ENCODE measurements at regions not wholly inside any gene's neighbourhood (a gene's known extent, or its start where the extent isn't known, plus 50 kb on each side); places are given as distances from the start of the nearest gene placed in this dataset.
"Not testable (repeated sequence)": the region's sequence is repeated elsewhere in the genome, so short reads cannot be mapped to it uniquely, and the experiment has no call there.

DNA sequence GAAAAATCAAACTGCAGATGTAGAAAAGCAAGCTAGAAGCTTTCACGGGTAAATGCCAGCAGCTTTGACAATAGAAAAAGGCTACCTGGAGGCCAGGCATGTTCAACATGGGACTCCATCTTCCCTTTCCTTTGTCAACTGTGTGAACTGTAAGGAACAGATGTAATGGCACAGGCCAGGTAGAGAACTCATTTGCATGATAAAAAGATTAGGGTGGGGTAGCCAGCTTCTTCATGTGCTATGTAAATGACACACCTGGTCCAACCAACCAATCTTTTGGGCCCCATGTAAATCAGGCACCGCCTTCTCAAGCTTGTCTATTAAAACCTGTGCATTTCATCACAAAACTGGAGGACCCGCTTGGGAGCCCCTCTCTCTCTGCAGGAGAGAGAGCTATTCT lies 686.5 kb upstream of the GOLIM4 start:
- no peak for DNase-seq
- H3K4me1 ChIP-seq (ENCODE audit: control extremely low read depth in 1 of 4, control insufficient read depth in 4 of 4, insufficient read depth in 4 of 4, low read length in 3 of 4): no peaks in the 10 kb centered on the region
- WGBS (ENCODE audit: insufficient coverage): 100% methylated on average over 3 of the region's 3 CpGs
- H3K27ac ChIP-seq (ENCODE audit: insufficient read depth in 1 of 2, low read depth in 1 of 2, low read length in 2 of 2, poor library complexity in 1 of 2, severe bottlenecking in 2 of 2): no peak overlapping the region
- ChIA-PET POLR2A (interaction anchor here (0.6 kb wide), 1 partner anchor 624 kb away, joined by 3 read pairs; no protein-coding TSS in a partner anchor), CTCF (no interaction called here)
- H3K36me3 ChIP-seq (ENCODE audit: control insufficient read depth in 4 of 4, insufficient read depth in 4 of 4, low read length in 3 of 4): peaks cover 0 to 7% (median under 1%) of the 10 kb centered on the region in 4 experiments
- H3K27me3 ChIP-seq (replicated peaks in 2 of 5; ENCODE audit: control insufficient read depth in 4 of 5, insufficient read depth in 5 of 5, low read length in 4 of 5): no peaks in the 10 kb centered on the region
- peaks cover 0 to 29% (median 3%) of the 10 kb centered on the region in 5 experiments for H3K9me3 ChIP-seq (ENCODE audit: control extremely low read depth in 1 of 5, control insufficient read depth in 4 of 5, insufficient read depth in 2 of 5, low read depth in 1 of 5, low read length in 4 of 5)
- no peak overlapping the region for H3K4me3 ChIP-seq (ENCODE audit: control insufficient read depth in 1 of 7, extremely low read depth in 1 of 7, insufficient read depth in 4 of 7, low read depth in 2 of 7, low read length in 6 of 7)

DNA sequence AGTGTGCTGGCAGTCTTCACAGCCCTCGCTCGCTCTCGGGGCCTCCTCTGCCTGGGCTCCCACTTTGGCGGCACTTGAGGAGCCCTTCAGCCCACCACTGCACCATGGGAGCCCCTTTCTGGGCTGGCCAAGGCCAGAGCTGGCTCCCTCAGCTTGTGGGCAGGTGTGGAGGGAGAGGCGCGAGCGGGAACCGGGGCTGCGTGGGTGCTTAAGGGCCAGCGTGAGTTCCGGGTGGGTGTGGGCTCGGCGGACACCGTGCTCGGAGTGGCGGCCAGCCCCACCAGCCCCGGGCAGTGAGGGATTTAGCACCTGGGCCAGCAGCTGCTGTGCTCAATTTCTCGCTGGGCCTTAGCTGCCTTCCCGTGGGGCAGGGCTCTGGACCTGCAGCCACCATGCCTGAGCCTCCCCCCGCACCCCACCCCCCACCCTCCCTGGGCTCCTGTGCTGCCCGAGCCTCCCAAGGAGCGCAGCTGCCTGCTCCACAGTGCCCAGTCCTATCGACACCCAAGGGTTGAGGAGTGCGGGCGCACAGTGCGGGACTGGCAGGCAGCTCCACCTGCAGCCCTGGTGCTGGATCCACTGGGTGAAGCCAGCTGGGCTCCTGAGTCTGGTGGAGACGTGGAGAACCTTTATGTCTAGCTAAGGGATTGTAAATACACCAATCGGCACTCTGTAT lies 684.4 kb upstream of the GOLIM4 start:
- 96% methylated on average over 12 of the region's 28 CpGs for WGBS (ENCODE audit: insufficient coverage)
- H3K27me3 ChIP-seq (replicated peaks in 2 of 5; ENCODE audit: control insufficient read depth in 4 of 5, insufficient read depth in 5 of 5, low read length in 4 of 5); H3K36me3 ChIP-seq (ENCODE audit: control insufficient read depth in 4 of 4, insufficient read depth in 4 of 4, low read length in 3 of 4); POLR2A ChIA-PET; CTCF ChIA-PET; H3K4me3 ChIP-seq (ENCODE audit: control insufficient read depth in 1 of 7, extremely low read depth in 1 of 7, insufficient read depth in 4 of 7, low read depth in 2 of 7, low read length in 6 of 7); DNase-seq; H3K4me1 ChIP-seq (ENCODE audit: control extremely low read depth in 1 of 4, control insufficient read depth in 4 of 4, insufficient read depth in 4 of 4, low read length in 3 of 4); H3K27ac ChIP-seq (ENCODE audit: insufficient read depth in 1 of 2, low read depth in 1 of 2, low read length in 2 of 2, poor library complexity in 1 of 2, severe bottlenecking in 2 of 2): not testable (repeated sequence)
- H3K9me3 ChIP-seq (ENCODE audit: control extremely low read depth in 1 of 5, control insufficient read depth in 4 of 5, insufficient read depth in 2 of 5, low read depth in 1 of 5, low read length in 4 of 5): peaks cover 0 to 21% (median 3%) of the 10 kb centered on the region in 5 experiments

DNA sequence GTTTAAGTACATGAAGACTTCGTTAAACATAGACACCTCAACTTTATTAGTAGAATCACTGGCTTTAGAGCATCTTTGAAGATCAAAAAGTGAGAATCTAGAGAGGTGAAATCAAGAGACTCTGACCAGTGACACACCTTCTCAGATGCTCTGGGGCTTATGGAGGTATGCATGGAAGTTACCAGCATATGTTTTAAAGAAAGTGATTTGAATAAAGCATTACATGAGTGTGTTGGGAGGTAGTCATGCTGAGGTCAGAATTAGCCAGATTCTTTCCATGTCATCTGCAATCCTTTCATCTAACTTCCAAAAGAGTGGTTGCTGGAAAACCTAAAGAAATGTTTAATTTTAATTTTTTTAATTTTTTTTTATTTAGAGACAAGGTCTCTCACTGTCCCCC lies 658.0 kb upstream of the GOLIM4 start:
- CTCF ChIA-PET: no interaction called here
- Histone ChIP-seq H3K27me3 (replicated peaks in 2 of 5; ENCODE audit: control insufficient read depth in 4 of 5, insufficient read depth in 5 of 5, low read length in 4 of 5) (no peaks in the 10 kb centered on the region), H3K4me1 (ENCODE audit: control extremely low read depth in 1 of 4, control insufficient read depth in 4 of 4, insufficient read depth in 4 of 4, low read length in 3 of 4) (no peaks in the 10 kb centered on the region), H3K27ac (ENCODE audit: insufficient read depth in 1 of 2, low read depth in 1 of 2, low read length in 2 of 2, poor library complexity in 1 of 2, severe bottlenecking in 2 of 2) (no peak overlapping the region), H3K36me3 (ENCODE audit: control insufficient read depth in 4 of 4, insufficient read depth in 4 of 4, low read length in 3 of 4) (no peaks in the 10 kb centered on the region), H3K9me3 (ENCODE audit: control extremely low read depth in 1 of 5, control insufficient read depth in 4 of 5, insufficient read depth in 2 of 5, low read depth in 1 of 5, low read length in 4 of 5) (peaks cover 0 to 3% (median 0%) of the 10 kb centered on the region in 5 experiments), H3K4me3 (ENCODE audit: control insufficient read depth in 1 of 7, extremely low read depth in 1 of 7, insufficient read depth in 4 of 7, low read depth in 2 of 7, low read length in 6 of 7) (no peak overlapping the region)
- 100% methylated on average over 1 of the region's 1 CpG for WGBS (ENCODE audit: insufficient coverage)
- POLR2A ChIA-PET: no interaction called here
- DNase-seq: no peak

DNA sequence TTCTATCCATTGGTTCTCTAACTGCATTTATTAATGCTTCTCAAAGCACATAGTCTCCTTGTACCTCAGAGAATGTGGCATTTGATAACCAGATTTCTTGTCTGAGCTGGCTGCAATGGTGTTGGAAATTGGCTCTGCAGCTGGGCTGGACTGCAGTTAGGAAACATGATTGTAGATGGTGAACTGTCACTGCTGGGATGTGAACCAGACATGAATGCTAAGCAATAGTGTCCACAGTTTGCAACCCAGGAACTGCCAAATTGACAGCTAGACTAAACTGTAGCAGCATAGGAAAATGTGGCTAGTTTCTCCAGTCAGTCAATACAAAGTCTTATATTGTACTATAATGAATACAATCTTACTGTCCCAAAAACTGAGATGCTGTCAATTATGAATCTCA lies 656.6 kb upstream of the GOLIM4 start:
- POLR2A ChIA-PET: no interaction called here
- H3K4me1 ChIP-seq (ENCODE audit: control extremely low read depth in 1 of 4, control insufficient read depth in 4 of 4, insufficient read depth in 4 of 4, low read length in 3 of 4): no peaks in the 10 kb centered on the region

DNA sequence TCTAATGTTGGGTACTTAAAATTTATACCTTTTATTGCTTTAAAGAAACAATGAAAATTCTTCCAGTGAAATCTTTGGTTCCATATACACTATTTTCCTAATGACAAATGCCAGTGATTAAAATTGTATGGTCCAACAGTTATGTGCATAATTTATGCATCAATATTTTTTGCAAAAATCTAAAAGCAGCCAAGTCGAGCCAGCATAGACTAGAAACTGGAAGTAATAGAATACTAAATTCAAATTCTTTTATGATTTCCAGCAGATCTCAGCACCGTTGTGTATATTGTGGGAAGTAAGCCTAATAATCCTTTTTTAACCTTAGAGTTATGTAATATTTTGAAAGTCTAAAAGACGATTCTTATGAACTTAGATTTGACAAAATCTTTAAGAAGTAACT lies 652.0 kb upstream of the GOLIM4 start:
- CTCF ChIA-PET: no interaction called here
- no peak overlapping the region for H3K4me3 ChIP-seq (ENCODE audit: control insufficient read depth in 1 of 7, extremely low read depth in 1 of 7, insufficient read depth in 4 of 7, low read depth in 2 of 7, low read length in 6 of 7)
- H3K27me3 ChIP-seq (replicated peaks in 2 of 5; ENCODE audit: control insufficient read depth in 4 of 5, insufficient read depth in 5 of 5, low read length in 4 of 5): no peaks in the 10 kb centered on the region
- WGBS (ENCODE audit: insufficient coverage): no CpG with 5 or more reads among the region's 3 CpGs
- no peaks in the 10 kb centered on the region for H3K36me3 ChIP-seq (ENCODE audit: control insufficient read depth in 4 of 4, insufficient read depth in 4 of 4, low read length in 3 of 4)
- POLR2A ChIA-PET: no interaction called here
- no peaks in the 10 kb centered on the region for H3K9me3 ChIP-seq (ENCODE audit: control extremely low read depth in 1 of 5, control insufficient read depth in 4 of 5, insufficient read depth in 2 of 5, low read depth in 1 of 5, low read length in 4 of 5)
- no peaks in the 10 kb centered on the region for H3K4me1 ChIP-seq (ENCODE audit: control extremely low read depth in 1 of 4, control insufficient read depth in 4 of 4, insufficient read depth in 4 of 4, low read length in 3 of 4)
- DNase-seq: no peak
- no peak overlapping the region for H3K27ac ChIP-seq (ENCODE audit: insufficient read depth in 1 of 2, low read depth in 1 of 2, low read length in 2 of 2, poor library complexity in 1 of 2, severe bottlenecking in 2 of 2)

More for the DNA sequence above, 656.6 kb upstream of the GOLIM4 start:
- Histone ChIP-seq H3K4me3 (ENCODE audit: control insufficient read depth in 1 of 7, extremely low read depth in 1 of 7, insufficient read depth in 4 of 7, low read depth in 2 of 7, low read length in 6 of 7) (no peak overlapping the region), H3K9me3 (ENCODE audit: control extremely low read depth in 1 of 5, control insufficient read depth in 4 of 5, insufficient read depth in 2 of 5, low read depth in 1 of 5, low read length in 4 of 5) (peaks cover 0 to under 1% (median 0%) of the 10 kb centered on the region in 5 experiments), H3K27me3 (replicated peaks in 2 of 5; ENCODE audit: control insufficient read depth in 4 of 5, insufficient read depth in 5 of 5, low read length in 4 of 5) (no peaks in the 10 kb centered on the region), H3K27ac (ENCODE audit: insufficient read depth in 1 of 2, low read depth in 1 of 2, low read length in 2 of 2, poor library complexity in 1 of 2, severe bottlenecking in 2 of 2) (no peak overlapping the region), H3K36me3 (ENCODE audit: control insufficient read depth in 4 of 4, insufficient read depth in 4 of 4, low read length in 3 of 4) (no peaks in the 10 kb centered on the region)
- no peak for DNase-seq
- CTCF ChIA-PET: no interaction called here

DNA sequence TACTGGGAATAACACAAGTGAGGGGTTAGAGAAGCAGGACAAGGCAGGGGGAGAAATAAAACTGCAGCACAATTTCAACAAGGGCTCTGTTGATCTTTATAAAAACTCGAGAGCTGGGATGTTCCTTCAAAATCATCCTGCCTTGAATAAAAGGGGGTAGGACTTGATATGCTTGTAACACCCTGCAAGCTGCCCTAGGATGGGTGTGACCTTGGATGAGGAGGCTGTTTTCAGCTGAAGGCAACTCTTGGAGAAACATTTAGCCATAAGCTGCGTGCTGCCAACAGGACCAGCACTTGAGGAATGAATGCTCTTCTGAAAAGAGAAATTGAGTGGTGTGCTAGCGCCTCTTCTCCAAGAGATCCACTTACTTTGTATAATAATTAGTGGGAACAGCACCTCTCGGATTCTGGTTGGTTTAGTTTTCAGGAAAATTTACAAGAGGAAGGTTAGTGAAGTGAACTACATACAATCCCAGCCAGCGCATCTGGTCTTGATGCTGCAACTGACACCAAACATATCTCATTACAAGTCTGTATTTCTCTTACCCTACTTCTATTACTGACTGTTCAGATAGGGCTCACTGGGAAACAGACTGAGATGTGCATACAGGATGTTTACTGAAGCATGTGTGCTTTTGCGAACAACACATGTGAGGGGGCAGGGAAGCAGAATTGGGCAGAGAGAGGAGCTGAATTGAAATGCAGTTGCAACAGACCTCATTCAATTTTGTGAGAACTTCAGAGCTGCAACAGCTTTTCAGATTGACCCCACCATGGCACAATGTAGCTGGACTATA lies 643.0 kb upstream of the GOLIM4 start:
- Histone ChIP-seq H3K27me3 (replicated peaks in 2 of 5; ENCODE audit: control insufficient read depth in 4 of 5, insufficient read depth in 5 of 5, low read length in 4 of 5) (no peaks in the 10 kb centered on the region), H3K27ac (ENCODE audit: insufficient read depth in 1 of 2, low read depth in 1 of 2, low read length in 2 of 2, poor library complexity in 1 of 2, severe bottlenecking in 2 of 2) (no peak overlapping the region), H3K9me3 (ENCODE audit: control extremely low read depth in 1 of 5, control insufficient read depth in 4 of 5, insufficient read depth in 2 of 5, low read depth in 1 of 5, low read length in 4 of 5) (peaks cover 0 to 5% (median 0%) of the 10 kb centered on the region in 5 experiments), H3K4me1 (ENCODE audit: control extremely low read depth in 1 of 4, control insufficient read depth in 4 of 4, insufficient read depth in 4 of 4, low read length in 3 of 4) (no peaks in the 10 kb centered on the region), H3K36me3 (ENCODE audit: control insufficient read depth in 4 of 4, insufficient read depth in 4 of 4, low read length in 3 of 4) (no peaks in the 10 kb centered on the region), H3K4me3 (ENCODE audit: control insufficient read depth in 1 of 7, extremely low read depth in 1 of 7, insufficient read depth in 4 of 7, low read depth in 2 of 7, low read length in 6 of 7) (no peak overlapping the region)
- CTCF ChIA-PET: no interaction called here
- no peak for DNase-seq
- POLR2A ChIA-PET: no interaction called here
- WGBS (ENCODE audit: insufficient coverage): 94% methylated on average over 2 of the region's 6 CpGs

DNA sequence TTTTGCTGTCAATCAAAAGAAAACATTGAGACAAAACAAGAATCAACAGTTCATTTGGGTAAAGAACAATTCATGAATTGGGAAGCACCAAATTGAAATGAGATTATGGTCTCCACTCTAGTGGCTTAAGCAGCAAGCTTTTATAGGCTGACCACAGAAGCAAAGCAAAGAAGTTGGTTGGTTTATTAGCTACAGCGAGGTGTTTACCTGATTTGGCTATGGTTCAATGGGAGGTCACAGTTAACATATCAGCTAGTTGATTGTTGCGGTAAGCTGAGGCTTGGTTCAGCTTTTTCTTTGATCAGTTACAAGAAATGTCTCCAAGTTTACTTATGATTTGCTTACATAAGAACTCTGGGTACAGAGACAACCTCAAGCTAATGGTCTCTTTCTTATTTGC lies 640.5 kb upstream of the GOLIM4 start:
- H3K27ac ChIP-seq (ENCODE audit: insufficient read depth in 1 of 2, low read depth in 1 of 2, low read length in 2 of 2, poor library complexity in 1 of 2, severe bottlenecking in 2 of 2): no peak overlapping the region
- DNase-seq: no peak
- peaks cover 0 to 10% (median 0%) of the 10 kb centered on the region in 5 experiments for H3K9me3 ChIP-seq (ENCODE audit: control extremely low read depth in 1 of 5, control insufficient read depth in 4 of 5, insufficient read depth in 2 of 5, low read depth in 1 of 5, low read length in 4 of 5)
- no peaks in the 10 kb centered on the region for H3K27me3 ChIP-seq (replicated peaks in 2 of 5; ENCODE audit: control insufficient read depth in 4 of 5, insufficient read depth in 5 of 5, low read length in 4 of 5)
- ChIA-PET CTCF (no interaction called here), POLR2A (no interaction called here)
- no peak overlapping the region for H3K4me3 ChIP-seq (ENCODE audit: control insufficient read depth in 1 of 7, extremely low read depth in 1 of 7, insufficient read depth in 4 of 7, low read depth in 2 of 7, low read length in 6 of 7)
- no peaks in the 10 kb centered on the region for H3K4me1 ChIP-seq (ENCODE audit: control extremely low read depth in 1 of 4, control insufficient read depth in 4 of 4, insufficient read depth in 4 of 4, low read length in 3 of 4)
- WGBS (ENCODE audit: insufficient coverage): 94% methylated on average over 2 of the region's 2 CpGs
- no peaks in the 10 kb centered on the region for H3K36me3 ChIP-seq (ENCODE audit: control insufficient read depth in 4 of 4, insufficient read depth in 4 of 4, low read length in 3 of 4)

Data from common myeloid progenitor, CD34-positive (primary cell).